ENCODE measurements at regions not wholly inside any gene's neighbourhood (a gene's known extent, or its start where the extent isn't known, plus 50 kb on each side); places are given as distances from the start of the nearest gene placed in this dataset.
"Not testable (repeated sequence)": the region's sequence is repeated elsewhere in the genome, so short reads cannot be mapped to it uniquely, and the experiment has no call there.

GRCh38 chr10:3321123-3321522, 148.5 kb upstream of the PITRM1 start:
- peaks cover 0 to 2% of the 10 kb centered on the region in 2 donors for H3K27me3 ChIP-seq (ENCODE audit: control insufficient read depth in 2 of 2, insufficient read depth in 2 of 2, low read length in 2 of 2)
- no peak overlapping the region for H3K27ac ChIP-seq (ENCODE audit: low read depth in 2 of 2, low read length in 2 of 2)
- H3K4me1 ChIP-seq (ENCODE audit: control insufficient read depth in 2 of 2, insufficient read depth in 2 of 2, low read length in 2 of 2) = no peaks in the 10 kb centered on the region
- H3K9ac ChIP-seq (ENCODE audit: low read depth in 1 of 2, low read length in 2 of 2) = no peak overlapping the region
- H3K36me3 ChIP-seq (ENCODE audit: control insufficient read depth in 2 of 2, insufficient read depth in 2 of 2, low read length in 2 of 2) = no peaks in the 10 kb centered on the region
- no peaks in the 10 kb centered on the region for H3K9me3 ChIP-seq (ENCODE audit: control insufficient read depth in 2 of 2, low read length in 2 of 2)
- no peak overlapping the region for H3K4me3 ChIP-seq (ENCODE audit: low read length in 2 of 2)

DNA sequence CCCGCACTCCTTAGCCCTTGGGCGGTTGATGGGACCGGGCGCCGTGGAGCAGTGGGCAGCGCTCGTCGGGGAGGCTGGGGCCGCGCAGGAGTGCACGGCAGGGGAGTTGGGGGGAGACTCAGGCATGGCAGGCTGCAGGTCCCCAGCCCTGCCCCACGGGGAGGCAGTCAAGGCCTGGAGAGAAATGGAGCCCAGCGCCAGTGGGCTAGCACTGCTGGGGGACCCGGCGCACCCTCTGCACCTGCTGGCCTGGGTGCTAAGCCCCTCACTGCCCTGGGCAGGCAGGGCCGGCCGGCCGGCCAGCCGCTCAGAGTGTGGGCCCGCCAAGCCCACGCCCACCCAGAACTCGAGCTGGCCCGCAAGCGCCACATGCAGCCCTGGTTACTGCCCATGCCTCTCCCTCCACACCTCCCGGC, 147.2 kb upstream of the PITRM1 start:
- Histone ChIP-seq H3K27ac (ENCODE audit: low read depth in 2 of 2, low read length in 2 of 2) (no peak overlapping the region), H3K36me3 (ENCODE audit: control insufficient read depth in 2 of 2, insufficient read depth in 2 of 2, low read length in 2 of 2) (no peaks in the 10 kb centered on the region), H3K9ac (ENCODE audit: low read depth in 1 of 2, low read length in 2 of 2) (no peak overlapping the region), H3K9me3 (ENCODE audit: control insufficient read depth in 2 of 2, low read length in 2 of 2) (no peaks in the 10 kb centered on the region), H3K27me3 (ENCODE audit: control insufficient read depth in 2 of 2, insufficient read depth in 2 of 2, low read length in 2 of 2) (peaks cover 0 to 2% of the 10 kb centered on the region in 2 donors), H3K4me3 (ENCODE audit: low read length in 2 of 2) (no peak overlapping the region), H3K4me1 (ENCODE audit: control insufficient read depth in 2 of 2, insufficient read depth in 2 of 2, low read length in 2 of 2) (no peaks in the 10 kb centered on the region)

DNA sequence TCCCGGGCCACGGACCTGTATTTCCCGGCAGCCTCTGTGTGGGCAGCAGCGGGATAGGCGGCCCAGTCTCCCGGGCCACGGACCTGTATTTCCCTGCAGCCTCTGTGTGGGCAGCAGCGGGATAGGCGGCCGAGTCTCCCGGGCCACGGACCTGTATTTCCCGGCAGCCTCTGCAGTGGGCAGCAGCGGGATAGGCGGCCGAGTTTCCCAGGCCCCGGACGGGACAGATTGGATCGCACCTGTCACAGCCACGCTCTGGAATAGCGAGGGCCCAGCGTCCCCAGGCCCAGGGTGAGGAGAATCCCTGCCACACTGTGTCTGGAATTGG, 145.9 kb upstream of the PITRM1 start:
- not testable (repeated sequence) for H3K36me3 ChIP-seq (ENCODE audit: control insufficient read depth in 2 of 2, insufficient read depth in 2 of 2, low read length in 2 of 2); H3K4me3 ChIP-seq (ENCODE audit: low read length in 2 of 2); H3K9ac ChIP-seq (ENCODE audit: low read depth in 1 of 2, low read length in 2 of 2); H3K9me3 ChIP-seq (ENCODE audit: control insufficient read depth in 2 of 2, low read length in 2 of 2); H3K27ac ChIP-seq (ENCODE audit: low read depth in 2 of 2, low read length in 2 of 2); H3K27me3 ChIP-seq (ENCODE audit: control insufficient read depth in 2 of 2, insufficient read depth in 2 of 2, low read length in 2 of 2); H3K4me1 ChIP-seq (ENCODE audit: control insufficient read depth in 2 of 2, insufficient read depth in 2 of 2, low read length in 2 of 2)

DNA sequence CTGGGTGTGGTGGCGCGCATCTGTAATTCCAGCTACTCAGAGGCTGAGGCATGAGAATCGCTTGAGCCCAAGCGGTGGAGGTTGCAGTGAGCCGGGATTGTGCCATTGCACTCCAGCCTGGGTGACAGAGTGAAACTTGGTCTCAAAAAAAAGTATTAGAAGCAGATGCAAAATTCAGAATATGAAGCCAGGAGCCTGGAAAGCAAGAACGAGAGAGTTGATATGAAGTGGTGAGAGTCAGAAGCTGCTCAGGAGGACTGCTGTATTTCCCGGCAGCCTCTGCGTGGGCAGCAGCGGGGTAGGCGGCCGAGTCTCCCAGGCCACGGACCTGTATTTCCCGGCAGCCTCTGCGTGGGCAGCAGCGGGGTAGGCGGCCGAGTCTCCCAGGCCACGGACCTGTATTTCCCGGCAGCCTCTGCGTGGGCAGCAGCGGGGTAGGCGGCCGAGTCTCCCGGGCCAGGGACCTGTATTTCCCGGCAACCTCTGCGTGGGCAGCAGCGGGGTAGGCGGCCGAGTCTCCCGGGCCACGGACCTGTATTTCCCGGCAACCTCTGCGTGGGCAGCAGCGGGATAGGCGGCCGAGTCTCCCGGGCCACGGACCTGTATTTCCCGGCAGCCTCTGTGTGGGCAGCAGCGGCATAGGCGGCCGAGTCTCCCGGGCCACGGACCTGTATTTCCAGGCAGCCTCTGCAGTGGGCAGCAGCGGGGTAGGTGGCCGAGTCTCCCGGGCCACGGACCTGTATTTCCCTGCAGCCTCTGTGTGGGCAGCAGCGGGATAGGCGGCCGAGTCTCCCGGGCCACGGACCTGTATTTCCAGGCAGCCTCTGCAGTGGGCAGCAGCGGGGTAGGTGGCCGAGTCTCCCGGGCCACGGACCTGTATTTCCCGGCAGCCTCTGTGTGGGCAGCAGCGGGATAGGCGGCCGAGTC, 145.2 kb upstream of the PITRM1 start:
- H3K9me3 ChIP-seq (ENCODE audit: control insufficient read depth in 2 of 2, low read length in 2 of 2); H3K9ac ChIP-seq (ENCODE audit: low read depth in 1 of 2, low read length in 2 of 2); H3K27me3 ChIP-seq (ENCODE audit: control insufficient read depth in 2 of 2, insufficient read depth in 2 of 2, low read length in 2 of 2); H3K27ac ChIP-seq (ENCODE audit: low read depth in 2 of 2, low read length in 2 of 2); H3K36me3 ChIP-seq (ENCODE audit: control insufficient read depth in 2 of 2, insufficient read depth in 2 of 2, low read length in 2 of 2); H3K4me3 ChIP-seq (ENCODE audit: low read length in 2 of 2); H3K4me1 ChIP-seq (ENCODE audit: control insufficient read depth in 2 of 2, insufficient read depth in 2 of 2, low read length in 2 of 2): not testable (repeated sequence)

GRCh38 chr10:3314445-3315085, 142.0 kb upstream of the PITRM1 start:
- H3K27me3 ChIP-seq (ENCODE audit: control insufficient read depth in 2 of 2, insufficient read depth in 2 of 2, low read length in 2 of 2); H3K36me3 ChIP-seq (ENCODE audit: control insufficient read depth in 2 of 2, insufficient read depth in 2 of 2, low read length in 2 of 2); H3K4me1 ChIP-seq (ENCODE audit: control insufficient read depth in 2 of 2, insufficient read depth in 2 of 2, low read length in 2 of 2); H3K4me3 ChIP-seq (ENCODE audit: low read length in 2 of 2); H3K27ac ChIP-seq (ENCODE audit: low read depth in 2 of 2, low read length in 2 of 2); H3K9me3 ChIP-seq (ENCODE audit: control insufficient read depth in 2 of 2, low read length in 2 of 2); H3K9ac ChIP-seq (ENCODE audit: low read depth in 1 of 2, low read length in 2 of 2): not testable (repeated sequence)

DNA sequence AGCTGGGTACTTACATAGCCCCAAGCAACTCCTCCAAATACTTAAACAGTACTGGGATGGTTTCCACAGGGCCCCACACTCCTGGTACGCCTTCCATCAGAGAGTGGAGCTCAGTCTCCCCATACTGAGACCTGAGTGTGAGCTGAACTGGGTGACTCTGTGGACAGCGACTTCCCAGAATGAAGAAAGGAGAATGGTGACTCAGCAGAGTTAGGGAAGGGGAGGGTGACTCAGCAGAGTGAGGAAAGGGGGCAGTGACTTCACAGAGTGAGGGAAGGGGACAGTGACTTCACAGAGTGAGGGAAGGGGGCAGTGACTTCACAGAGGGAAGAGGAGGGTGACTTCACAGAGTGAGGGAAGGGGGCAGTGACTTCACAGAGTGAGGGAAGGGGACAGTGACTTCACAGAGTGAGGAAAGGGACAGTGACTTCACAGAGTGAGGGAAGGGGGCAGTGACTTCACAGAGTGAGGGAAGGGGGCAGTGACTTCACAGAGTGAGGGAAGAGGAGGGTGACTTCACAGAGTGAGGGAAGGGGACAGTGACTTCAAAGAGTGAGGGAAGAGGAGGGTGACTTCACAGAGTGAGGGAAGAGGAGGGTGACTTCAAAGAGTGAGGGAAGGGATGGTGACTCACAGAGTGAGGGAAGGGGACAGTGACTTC, 141.3 kb upstream of the PITRM1 start:
- H3K36me3 ChIP-seq (ENCODE audit: control insufficient read depth in 2 of 2, insufficient read depth in 2 of 2, low read length in 2 of 2); H3K27me3 ChIP-seq (ENCODE audit: control insufficient read depth in 2 of 2, insufficient read depth in 2 of 2, low read length in 2 of 2); H3K4me1 ChIP-seq (ENCODE audit: control insufficient read depth in 2 of 2, insufficient read depth in 2 of 2, low read length in 2 of 2); H3K27ac ChIP-seq (ENCODE audit: low read depth in 2 of 2, low read length in 2 of 2); H3K4me3 ChIP-seq (ENCODE audit: low read length in 2 of 2); H3K9me3 ChIP-seq (ENCODE audit: control insufficient read depth in 2 of 2, low read length in 2 of 2); H3K9ac ChIP-seq (ENCODE audit: low read depth in 1 of 2, low read length in 2 of 2): not testable (repeated sequence)

DNA sequence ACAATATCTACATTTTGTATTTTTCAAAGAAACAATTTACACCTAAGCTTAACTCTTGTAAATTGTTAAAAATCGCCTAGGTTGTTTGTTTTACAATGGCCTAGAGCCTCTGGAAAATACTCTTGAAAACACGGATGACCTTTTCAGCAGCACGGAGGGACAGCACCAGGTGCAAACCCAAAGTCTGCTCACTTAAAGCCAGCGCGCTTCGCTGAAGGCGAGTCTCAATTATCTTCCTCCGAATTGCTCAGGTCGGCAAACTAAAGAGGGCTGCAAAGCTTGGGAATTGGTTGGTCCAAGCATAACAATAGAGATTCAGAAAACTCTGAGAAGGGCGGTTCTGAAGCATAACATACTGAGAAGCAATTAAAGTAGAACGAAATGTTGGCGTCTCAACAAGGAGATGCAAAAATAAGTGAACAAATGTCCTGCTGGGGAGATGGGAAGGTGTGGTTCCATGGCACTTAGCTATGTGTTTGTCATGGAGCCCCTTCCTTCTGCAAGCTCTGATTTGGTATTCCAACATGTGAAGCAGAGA, 139.9 kb upstream of the PITRM1 start:
- Histone ChIP-seq H3K9ac (ENCODE audit: low read depth in 1 of 2, low read length in 2 of 2) (no peak overlapping the region), H3K27me3 (ENCODE audit: control insufficient read depth in 2 of 2, insufficient read depth in 2 of 2, low read length in 2 of 2) (peaks cover 0 to 2% of the 10 kb centered on the region in 2 donors), H3K27ac (ENCODE audit: low read depth in 2 of 2, low read length in 2 of 2) (no peak overlapping the region), H3K9me3 (ENCODE audit: control insufficient read depth in 2 of 2, low read length in 2 of 2) (no peaks in the 10 kb centered on the region), H3K36me3 (ENCODE audit: control insufficient read depth in 2 of 2, insufficient read depth in 2 of 2, low read length in 2 of 2) (no peaks in the 10 kb centered on the region), H3K4me3 (ENCODE audit: low read length in 2 of 2) (no peak overlapping the region), H3K4me1 (ENCODE audit: control insufficient read depth in 2 of 2, insufficient read depth in 2 of 2, low read length in 2 of 2) (no peaks in the 10 kb centered on the region)

- Histone ChIP-seq H3K9me3 (ENCODE audit: control insufficient read depth in 2 of 2, low read length in 2 of 2) (no peaks in the 10 kb centered on the region), H3K27ac (ENCODE audit: low read depth in 2 of 2, low read length in 2 of 2) (no peak overlapping the region), H3K27me3 (ENCODE audit: control insufficient read depth in 2 of 2, insufficient read depth in 2 of 2, low read length in 2 of 2) (no peaks in the 10 kb centered on the region), H3K4me3 (ENCODE audit: low read length in 2 of 2) (no peak overlapping the region), H3K36me3 (ENCODE audit: control insufficient read depth in 2 of 2, insufficient read depth in 2 of 2, low read length in 2 of 2) (no peaks in the 10 kb centered on the region), H3K4me1 (ENCODE audit: control insufficient read depth in 2 of 2, insufficient read depth in 2 of 2, low read length in 2 of 2) (no peaks in the 10 kb centered on the region), H3K9ac (ENCODE audit: low read depth in 1 of 2, low read length in 2 of 2) (no peak overlapping the region)
Measured at GRCh38 chr10:3310016-3310784, 137.6 kb upstream of the PITRM1 start.

- Histone ChIP-seq H3K4me1 (ENCODE audit: control insufficient read depth in 2 of 2, insufficient read depth in 2 of 2, low read length in 2 of 2) (no peaks in the 10 kb centered on the region), H3K27me3 (ENCODE audit: control insufficient read depth in 2 of 2, insufficient read depth in 2 of 2, low read length in 2 of 2) (no peaks in the 10 kb centered on the region), H3K9ac (ENCODE audit: low read depth in 1 of 2, low read length in 2 of 2) (no peak overlapping the region), H3K9me3 (ENCODE audit: control insufficient read depth in 2 of 2, low read length in 2 of 2) (no peaks in the 10 kb centered on the region), H3K27ac (ENCODE audit: low read depth in 2 of 2, low read length in 2 of 2) (no peak overlapping the region), H3K4me3 (ENCODE audit: low read length in 2 of 2) (no peak overlapping the region), H3K36me3 (ENCODE audit: control insufficient read depth in 2 of 2, insufficient read depth in 2 of 2, low read length in 2 of 2) (no peaks in the 10 kb centered on the region)
Measured at GRCh38 chr10:3306050-3306449, 133.5 kb upstream of the PITRM1 start.
